Dermis microvascular lymphatic vessel endothelial cell (primary cell): ENCODE measurements at regions not wholly inside any gene's neighbourhood (a gene's known extent, or its start where the extent isn't known, plus 50 kb on each side); places are given as distances from the start of the nearest gene placed in this dataset.
"Not testable (repeated sequence)": the region's sequence is repeated elsewhere in the genome, so short reads cannot be mapped to it uniquely, and the experiment has no call there.

Experiments used
- DNase-seq, 2 donors: peaks; one replicate each; pipeline versions ENCODE4 v3.0.0 to v3.0.0-alpha.2; 2010; ENCODE audit warnings: low read depth in 2 of 2

GRCh38 chr9:106751681-106752080, 111.3 kb upstream of the ZNF462 start:
- DNase-seq: no peak

GRCh38 chr9:106752581-106752980, 110.4 kb upstream of the ZNF462 start:
- DNase-seq: no peak

- no peak for DNase-seq
Observed at GRCh38 chr9:106753155-106753671, 109.8 kb upstream of the ZNF462 start.

- DNase-seq: no peak
Observed at GRCh38 chr9:106755736-106756135, 107.2 kb upstream of the ZNF462 start.

- no peak for DNase-seq
Observed at GRCh38 chr9:106757514-106757913, 105.5 kb upstream of the ZNF462 start.

- no peak for DNase-seq
Observed at GRCh38 chr9:106758911-106759310, 104.1 kb upstream of the ZNF462 start.

- no peak for DNase-seq
Observed at GRCh38 chr9:106761493-106761892, 101.5 kb upstream of the ZNF462 start.

GRCh38 chr9:106766616-106767015, 96.3 kb upstream of the ZNF462 start:
- DNase-seq: no peak

GRCh38 chr9:106769331-106769730, 93.6 kb upstream of the ZNF462 start:
- no peak for DNase-seq

GRCh38 chr9:106771608-106772007, 91.4 kb upstream of the ZNF462 start:
- peak in 1 of 2 donors; percentile 27 for DNase-seq

- no peak for DNase-seq
Observed at GRCh38 chr9:106772523-106773290, 90.3 kb upstream of the ZNF462 start.

- no peak for DNase-seq
Observed at GRCh38 chr9:106773750-106774149, 89.2 kb upstream of the ZNF462 start.

- DNase-seq: no peak
Observed at GRCh38 chr9:106775960-106776359, 87.0 kb upstream of the ZNF462 start.

GRCh38 chr9:106779796-106780195, 83.2 kb upstream of the ZNF462 start:
- no peak for DNase-seq

- DNase-seq: no peak
Observed at GRCh38 chr9:106783121-106783520, 79.8 kb upstream of the ZNF462 start.

- no peak for DNase-seq
Observed at GRCh38 chr9:106784076-106784475, 78.9 kb upstream of the ZNF462 start.

GRCh38 chr9:106785200-106785599, 77.8 kb upstream of the ZNF462 start:
- DNase-seq: no peak

GRCh38 chr9:106788021-106788420, 74.9 kb upstream of the ZNF462 start:
- not testable (repeated sequence) for DNase-seq

- no peak for DNase-seq
Observed at GRCh38 chr9:106795031-106795430, 67.9 kb upstream of the ZNF462 start.

GRCh38 chr9:106796771-106797170, 66.2 kb upstream of the ZNF462 start:
- DNase-seq: no peak

GRCh38 chr9:106797299-106797698, 65.7 kb upstream of the ZNF462 start:
- DNase-seq: no peak

GRCh38 chr9:106798016-106798799, 64.8 kb upstream of the ZNF462 start:
- peak in 1 of 2 donors; percentile 11 for DNase-seq

GRCh38 chr9:106799152-106799551, 63.8 kb upstream of the ZNF462 start:
- DNase-seq: peak; percentile 66 to 87
